ENCODE measurements at regions not wholly inside any gene's neighbourhood (a gene's known extent, or its start where the extent isn't known, plus 50 kb on each side); places are given as distances from the start of the nearest gene placed in this dataset.

DNA sequence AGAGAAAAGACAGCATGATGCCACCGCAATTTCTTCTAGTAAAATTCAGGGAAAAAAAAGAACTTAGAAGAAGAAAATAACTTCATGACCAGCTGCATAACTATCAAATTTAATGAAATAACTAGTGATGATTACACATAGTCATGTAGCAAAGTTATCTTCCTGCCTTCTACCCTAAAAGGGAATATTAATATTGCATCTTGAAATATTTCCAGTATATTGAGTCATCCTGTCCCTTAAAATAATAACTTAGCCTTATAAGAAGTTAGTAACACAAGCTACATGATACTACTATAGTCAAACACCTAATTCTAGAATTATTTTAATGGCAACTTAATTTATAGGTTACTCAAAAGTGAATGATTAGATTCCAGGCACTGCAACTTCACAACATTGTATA, 289.2 kb downstream of the KLF12 start:
- FAIRE-seq: no peak

DNA sequence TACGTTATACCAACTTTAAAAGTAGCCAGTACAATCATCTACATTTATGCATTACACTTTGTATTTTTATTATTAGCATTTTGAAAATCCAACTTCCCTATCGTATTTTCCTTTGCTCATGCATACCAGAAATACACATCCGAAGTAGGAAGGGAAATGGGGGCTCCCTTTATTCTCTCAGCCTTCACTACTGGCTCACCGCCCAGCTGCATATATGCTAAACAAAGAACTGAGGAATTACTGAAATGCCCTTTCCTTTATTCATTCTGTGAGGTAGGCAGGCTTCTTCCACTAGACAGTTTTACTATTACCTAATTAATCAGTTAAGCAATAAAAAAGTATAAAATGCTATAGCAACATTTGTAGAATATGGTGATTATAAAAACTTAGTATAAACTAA, 291.6 kb downstream of the KLF12 start:
- no peak for FAIRE-seq

More for the DNA sequence above, 289.2 kb downstream of the KLF12 start:
- TF ChIP-seq, protein P1, sequence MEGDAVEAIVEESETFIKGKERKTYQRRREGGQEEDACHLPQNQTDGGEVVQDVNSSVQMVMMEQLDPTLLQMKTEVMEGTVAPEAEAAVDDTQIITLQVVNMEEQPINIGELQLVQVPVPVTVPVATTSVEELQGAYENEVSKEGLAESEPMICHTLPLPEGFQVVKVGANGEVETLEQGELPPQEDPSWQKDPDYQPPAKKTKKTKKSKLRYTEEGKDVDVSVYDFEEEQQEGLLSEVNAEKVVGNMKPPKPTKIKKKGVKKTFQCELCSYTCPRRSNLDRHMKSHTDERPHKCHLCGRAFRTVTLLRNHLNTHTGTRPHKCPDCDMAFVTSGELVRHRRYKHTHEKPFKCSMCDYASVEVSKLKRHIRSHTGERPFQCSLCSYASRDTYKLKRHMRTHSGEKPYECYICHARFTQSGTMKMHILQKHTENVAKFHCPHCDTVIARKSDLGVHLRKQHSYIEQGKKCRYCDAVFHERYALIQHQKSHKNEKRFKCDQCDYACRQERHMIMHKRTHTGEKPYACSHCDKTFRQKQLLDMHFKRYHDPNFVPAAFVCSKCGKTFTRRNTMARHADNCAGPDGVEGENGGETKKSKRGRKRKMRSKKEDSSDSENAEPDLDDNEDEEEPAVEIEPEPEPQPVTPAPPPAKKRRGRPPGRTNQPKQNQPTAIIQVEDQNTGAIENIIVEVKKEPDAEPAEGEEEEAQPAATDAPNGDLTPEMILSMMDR (IDR thresholded peaks at IDR 0.05; ENCODE audit: insufficient read depth, missing control alignments): no peak
- no peak for DNase-seq (ENCODE audit: insufficient read length, low spot score)

DNA sequence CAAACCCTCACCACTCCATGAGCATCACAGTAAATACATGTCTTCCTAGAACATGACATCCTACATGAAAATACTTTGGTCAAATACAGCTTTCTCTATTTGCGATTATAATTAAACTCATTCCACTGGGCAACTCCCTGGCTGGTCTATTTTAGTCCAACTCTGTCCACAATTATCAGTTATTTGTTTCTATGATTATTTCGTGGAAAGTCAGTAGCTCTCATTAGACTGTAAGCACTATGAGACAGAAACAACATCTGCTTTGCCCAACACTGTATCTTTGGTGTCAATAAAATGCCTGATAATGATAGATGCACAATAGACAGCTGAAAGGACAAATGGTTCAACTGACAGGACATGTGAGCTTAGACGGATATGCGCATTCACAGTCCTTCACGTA, 292.0 kb downstream of the KLF12 start:
- DNase-seq (ENCODE audit: insufficient read length, low spot score) (no peak), FAIRE-seq (no peak)
- TF ChIP-seq, protein P1 (IDR thresholded peaks at IDR 0.05; ENCODE audit: insufficient read depth, missing control alignments): no peak

More for the DNA sequence above, 291.6 kb downstream of the KLF12 start:
- TF ChIP-seq, protein P1 (IDR thresholded peaks at IDR 0.05; ENCODE audit: insufficient read depth, missing control alignments): no peak
- no peak for DNase-seq (ENCODE audit: insufficient read length, low spot score)

DNA sequence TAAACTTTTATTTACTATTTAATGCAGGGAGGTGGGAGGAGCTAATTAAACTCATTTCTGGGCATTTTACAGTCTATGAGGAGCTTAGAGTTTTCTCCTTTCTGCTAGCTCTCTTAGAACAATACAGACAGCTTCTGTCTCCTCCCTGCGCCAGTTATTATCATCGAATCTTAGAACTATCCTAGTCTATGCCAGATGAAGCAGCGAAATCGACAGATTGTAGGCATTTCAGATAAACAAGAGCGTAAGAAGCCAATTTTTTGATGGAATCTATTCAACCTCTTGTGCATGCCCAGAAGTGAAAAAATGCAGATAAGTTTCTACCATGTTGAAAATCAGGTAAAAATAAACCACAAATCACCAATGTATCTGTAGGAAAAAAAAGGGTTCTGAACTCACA, 297.1 kb downstream of the KLF12 start:
- TF ChIP-seq, protein P1 (IDR thresholded peaks at IDR 0.05; ENCODE audit: insufficient read depth, missing control alignments): no peak
- FAIRE-seq: no peak
- no peak for DNase-seq (ENCODE audit: insufficient read length, low spot score)

DNA sequence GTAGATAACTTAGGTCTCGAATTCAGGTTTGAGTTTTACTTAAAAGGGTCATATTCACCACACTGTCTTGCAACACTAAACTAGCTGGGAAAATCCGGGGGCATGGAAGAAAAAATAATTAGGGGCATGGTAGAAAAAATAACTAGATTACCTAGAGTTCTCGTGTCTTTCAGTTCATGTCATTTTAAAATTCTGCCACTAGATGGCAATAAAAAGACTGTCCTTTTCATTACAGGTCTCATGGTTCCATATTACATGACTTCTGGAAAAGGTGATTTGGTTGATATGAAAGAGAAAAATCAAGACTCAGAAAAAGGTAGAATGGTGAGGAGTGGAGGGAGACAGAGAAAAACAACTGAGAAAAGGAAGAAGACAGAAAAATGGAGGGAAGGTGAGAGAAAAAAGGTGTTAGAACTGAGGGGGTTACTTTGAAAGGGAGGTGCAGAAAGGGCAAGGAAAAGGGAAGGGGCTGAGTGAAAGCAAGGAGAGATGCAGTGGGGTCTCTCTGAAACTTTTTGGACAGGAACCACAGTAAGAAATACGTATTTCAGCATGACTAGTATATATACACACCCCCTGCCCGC, 299.0 kb downstream of the KLF12 start:
- TF ChIP-seq, protein P1 (IDR thresholded peaks at IDR 0.05; ENCODE audit: insufficient read depth, missing control alignments): peak; percentile 65
- FAIRE-seq (peak; percentile 97), DNase-seq (ENCODE audit: insufficient read length, low spot score) (no peak)

DNA sequence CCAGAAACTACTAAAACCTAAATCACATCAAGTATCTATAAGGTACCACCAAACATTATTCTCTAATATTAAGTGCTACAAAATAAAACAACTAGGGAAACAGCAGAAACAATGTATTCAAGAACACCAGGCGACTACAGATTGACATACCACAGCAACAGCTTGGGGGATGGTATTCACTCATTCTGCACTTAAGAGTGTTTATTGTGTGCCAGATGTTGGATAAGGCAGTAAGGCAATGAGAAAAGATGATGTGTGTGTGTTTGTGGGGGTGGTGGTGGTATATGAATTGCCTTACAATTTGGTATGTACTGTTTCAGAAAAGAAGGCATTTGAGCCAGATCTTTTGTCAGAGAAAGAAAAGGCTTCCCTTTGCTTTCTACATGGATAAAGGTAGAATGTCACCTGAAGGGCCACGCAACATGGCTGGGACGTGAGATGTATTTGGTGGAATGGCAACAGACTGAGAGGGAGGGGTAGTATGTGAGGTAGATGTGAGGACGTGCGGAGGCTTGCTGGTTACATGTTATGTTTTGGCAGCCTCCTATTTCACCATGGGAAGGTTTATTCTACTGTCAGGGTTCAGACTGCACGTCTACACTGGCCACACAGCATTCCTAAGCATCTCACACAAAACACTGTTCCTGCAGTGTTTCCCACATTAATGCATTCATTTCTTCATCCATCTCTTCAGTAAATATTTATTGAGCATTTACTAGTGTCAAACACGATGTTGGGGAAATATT, 300.7 kb downstream of the KLF12 start:
- TF ChIP-seq, protein P1 (IDR thresholded peaks at IDR 0.05; ENCODE audit: insufficient read depth, missing control alignments): no peak
- DNase-seq (ENCODE audit: insufficient read length, low spot score): no peak
- FAIRE-seq: no peak

DNA sequence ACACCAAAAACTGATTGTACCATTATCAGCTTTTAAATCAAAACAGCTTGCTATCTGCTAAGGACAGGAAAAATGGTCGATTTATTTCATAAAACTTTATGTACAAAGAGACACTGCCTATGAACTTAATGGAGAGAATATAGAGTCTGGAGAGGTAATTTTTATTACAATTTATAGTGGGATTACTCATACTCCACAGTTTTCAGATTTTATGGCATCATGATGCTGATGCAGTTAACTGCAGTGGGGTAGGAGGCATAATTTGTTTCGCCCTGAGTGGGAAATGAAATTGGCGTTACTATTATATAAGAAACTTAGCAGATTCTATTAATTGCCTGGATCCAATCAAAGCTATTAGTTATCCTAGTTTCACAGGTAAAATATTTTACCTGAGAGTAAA, 301.4 kb downstream of the KLF12 start:
- FAIRE-seq: no peak
- TF ChIP-seq, protein P1 (IDR thresholded peaks at IDR 0.05; ENCODE audit: insufficient read depth, missing control alignments): no peak
- no peak for DNase-seq (ENCODE audit: insufficient read length, low spot score)

All from D721Med (cell line).